Lower lobe of right lung (tissue), 2 donors: ENCODE measurements at regions not wholly inside any gene's neighbourhood (a gene's known extent, or its start where the extent isn't known, plus 50 kb on each side); places are given as distances from the start of the nearest gene placed in this dataset.

Source experiments
- ATAC-seq, 2 donors: fragments of 200-7000 bp; cut with Tn5 transposase; one replicate each; pipeline ENCODE4 v1.9.1; 2020 to 2022; ENCODE audit warnings: mild to moderate bottlenecking in 2 of 2, moderate library complexity in 2 of 2
- DNase-seq: peaks from one replicate; pipeline ENCODE4 v3.0.0-alpha.2; 2020
- H3K27ac ChIP-seq: fragments of 200-600 bp; one replicate; pipeline ENCODE4 v1.8.0; 2022
- H3K27me3 ChIP-seq: fragments of 200-600 bp; one replicate; pipeline ENCODE4 v1.8.0; 2022; ENCODE audit warnings: low read depth
- H3K36me3 ChIP-seq: fragments of 200-600 bp; one replicate; pipeline ENCODE4 v1.8.0; 2022; ENCODE audit warnings: mild to moderate bottlenecking
- H3K4me1 ChIP-seq: fragments of 200-600 bp; one replicate; pipeline ENCODE4 v1.8.0; 2022
- H3K4me3 ChIP-seq: fragments of 200-600 bp; one replicate; pipeline ENCODE4 v1.8.0; 2022; ENCODE audit warnings: mild to moderate bottlenecking
- H3K9me3 ChIP-seq: fragments of 200-600 bp; one replicate; pipeline ENCODE4 v1.8.0; 2022
- intact Hi-C: fragments of 100-400 bp; cut with DNase I; formaldehyde crosslinking; loops from one replicate; pipeline ENCODE4 v1.11.0; 2022
- TF ChIP-seq, protein P1 (sequence below): fragments of 200-600 bp; IDR thresholded peaks from one replicate; pipeline ENCODE4 v1.8.0; 2022; ENCODE audit warnings: antibody characterized with exemption, mild to moderate bottlenecking
- donor health status: DM: no; HTN: yes; CAD: no; lungs with severe emphysema.

- TF ChIP-seq, protein P1, sequence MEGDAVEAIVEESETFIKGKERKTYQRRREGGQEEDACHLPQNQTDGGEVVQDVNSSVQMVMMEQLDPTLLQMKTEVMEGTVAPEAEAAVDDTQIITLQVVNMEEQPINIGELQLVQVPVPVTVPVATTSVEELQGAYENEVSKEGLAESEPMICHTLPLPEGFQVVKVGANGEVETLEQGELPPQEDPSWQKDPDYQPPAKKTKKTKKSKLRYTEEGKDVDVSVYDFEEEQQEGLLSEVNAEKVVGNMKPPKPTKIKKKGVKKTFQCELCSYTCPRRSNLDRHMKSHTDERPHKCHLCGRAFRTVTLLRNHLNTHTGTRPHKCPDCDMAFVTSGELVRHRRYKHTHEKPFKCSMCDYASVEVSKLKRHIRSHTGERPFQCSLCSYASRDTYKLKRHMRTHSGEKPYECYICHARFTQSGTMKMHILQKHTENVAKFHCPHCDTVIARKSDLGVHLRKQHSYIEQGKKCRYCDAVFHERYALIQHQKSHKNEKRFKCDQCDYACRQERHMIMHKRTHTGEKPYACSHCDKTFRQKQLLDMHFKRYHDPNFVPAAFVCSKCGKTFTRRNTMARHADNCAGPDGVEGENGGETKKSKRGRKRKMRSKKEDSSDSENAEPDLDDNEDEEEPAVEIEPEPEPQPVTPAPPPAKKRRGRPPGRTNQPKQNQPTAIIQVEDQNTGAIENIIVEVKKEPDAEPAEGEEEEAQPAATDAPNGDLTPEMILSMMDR: no peak
- Histone ChIP-seq H3K4me1 (no peaks in the 10 kb centered on the region), H3K9me3 (no peaks in the 10 kb centered on the region), H3K36me3 (no peaks in the 10 kb centered on the region), H3K4me3 (no peak overlapping the region), H3K27ac (no peak overlapping the region), H3K27me3 (no peaks in the 10 kb centered on the region)
- ATAC-seq (no peak), DNase-seq (no peak)
- intact Hi-C loops: no loop called here
These were observed 254.5 kb upstream of the CFAP20DC start for GRCh38 chr3:59304296-59304695.

- Histone ChIP-seq H3K4me1 (no peaks in the 10 kb centered on the region), H3K4me3 (no peak overlapping the region), H3K36me3 (no peaks in the 10 kb centered on the region), H3K27ac (no peak overlapping the region), H3K9me3 (no peaks in the 10 kb centered on the region), H3K27me3 (no peaks in the 10 kb centered on the region)
- TF ChIP-seq, protein P1: no peak
- ATAC-seq (no peak), DNase-seq (no peak)
- intact Hi-C loops: no loop called here
These were observed 253.6 kb upstream of the CFAP20DC start for GRCh38 chr3:59303452-59303851.

DNA sequence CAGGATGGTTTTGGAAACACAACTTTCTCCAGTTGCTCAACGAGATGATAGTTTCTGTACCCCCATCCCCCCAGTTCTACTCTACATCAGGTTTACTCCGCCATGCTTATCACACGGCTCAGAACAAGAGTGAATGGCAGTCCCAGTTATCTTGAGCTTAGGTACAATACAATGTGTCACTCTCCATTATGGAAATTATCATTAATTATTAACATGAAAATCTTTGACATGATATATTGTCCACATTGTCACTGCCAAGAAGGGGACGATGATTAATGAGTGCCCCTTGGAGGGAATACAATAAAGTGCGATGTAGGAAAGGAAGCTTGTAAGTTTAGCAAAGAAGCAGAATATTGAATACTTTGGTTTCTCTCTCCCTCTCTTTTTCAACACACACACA, 252.6 kb upstream of the CFAP20DC start:
- no peak for DNase-seq
- Histone ChIP-seq H3K9me3 (no peaks in the 10 kb centered on the region), H3K4me3 (no peak overlapping the region), H3K27ac (no peak overlapping the region), H3K27me3 (no peaks in the 10 kb centered on the region), H3K4me1 (no peaks in the 10 kb centered on the region), H3K36me3 (no peaks in the 10 kb centered on the region)
- no peak for ATAC-seq
- intact Hi-C loops: no loop called here
- TF ChIP-seq, protein P1: no peak

- DNase-seq (no peak), ATAC-seq (peak; percentile 68 to 84)
- Histone ChIP-seq H3K36me3 (no peaks in the 10 kb centered on the region), H3K9me3 (no peaks in the 10 kb centered on the region), H3K27me3 (no peaks in the 10 kb centered on the region), H3K4me3 (no peak overlapping the region), H3K27ac (no peak overlapping the region), H3K4me1 (no peaks in the 10 kb centered on the region)
- intact Hi-C loops: no loop called here
- TF ChIP-seq, protein P1: no peak
These were observed 250.9 kb upstream of the CFAP20DC start for GRCh38 chr3:59300733-59301132.

GRCh38 chr3:59299561-59299960, 249.7 kb upstream of the CFAP20DC start:
- Histone ChIP-seq H3K9me3 (no peaks in the 10 kb centered on the region), H3K27ac (no peak overlapping the region), H3K4me1 (no peaks in the 10 kb centered on the region), H3K27me3 (no peaks in the 10 kb centered on the region), H3K36me3 (no peaks in the 10 kb centered on the region), H3K4me3 (no peak overlapping the region)
- TF ChIP-seq, protein P1: no peak
- intact Hi-C loops: no loop called here
- DNase-seq: no peak
- no peak for ATAC-seq

GRCh38 chr3:59290358-59290757, 240.5 kb upstream of the CFAP20DC start:
- ATAC-seq (no peak), DNase-seq (no peak)
- H3K4me1 ChIP-seq: no peaks in the 10 kb centered on the region
- intact Hi-C loops: no loop called here
- no peaks in the 10 kb centered on the region for H3K27me3 ChIP-seq
- no peaks in the 10 kb centered on the region for H3K36me3 ChIP-seq
- H3K4me3 ChIP-seq: no peak overlapping the region
- H3K27ac ChIP-seq: no peak overlapping the region
- TF ChIP-seq, protein P1: no peak
- no peaks in the 10 kb centered on the region for H3K9me3 ChIP-seq
